H1 (cell line): ENCODE measurements at regions not wholly inside any gene's neighbourhood (a gene's known extent, or its start where the extent isn't known, plus 50 kb on each side); places are given as distances from the start of the nearest gene placed in this dataset.

ENCODE experiments used
- CTCF ChIA-PET: fragments of 300-600 bp; sonication (Branson Sonifier 250); formaldehyde crosslinking; loops from one replicate; lab custom pipeline; 2021; ENCODE audit not compliant: partially characterized antibody; lab: Charles Lee
- POLR2A ChIA-PET: fragments of 300-600 bp; sonication (Branson Sonifier 250); formaldehyde crosslinking; loops from one replicate; lab custom pipeline; 2021; ENCODE audit warnings: inconsistent platforms; ENCODE audit not compliant: partially characterized antibody; lab: Charles Lee
- DNase-seq, 2 experiments: peaks; one replicate each; pipeline versions ENCODE4 v3.0.0 to v3.0.0-alpha.2; 2010 to 2022; ENCODE audit warnings: low spot score in 2 of 2, low read depth in 1 of 2, mixed read lengths in 1 of 2
- FAIRE-seq: peaks from 2 replicates; lab custom pipeline; 2011; peaks lifted over from hg19 to GRCh38; lab: Jason Lieb, UNC
- H2AFZ ChIP-seq: 2 replicates; pipeline ENCODE4 v1.8.1; 2012; ENCODE audit warnings: low read length, inconsistent platforms
- H2AK5ac ChIP-seq: 2 replicates; pipeline ENCODE4 v1.6.1; 2013; ENCODE audit warnings: low read depth, low read length
- H2BK120ac ChIP-seq: replicated peaks from 2 replicates; pipeline ENCODE3; 2013; ENCODE audit warnings: low read depth, low read length, inconsistent platforms
- H2BK12ac ChIP-seq: 2 replicates; pipeline ENCODE4 v1.6.1; 2013; ENCODE audit warnings: low read depth, low read length
- H2BK15ac ChIP-seq: 2 replicates; pipeline ENCODE4 v1.6.1; 2013; ENCODE audit warnings: low read length
- H2BK20ac ChIP-seq: 2 replicates; pipeline ENCODE4 v1.6.1; 2013; ENCODE audit warnings: low read length
- H2BK5ac ChIP-seq: 2 replicates; pipeline ENCODE4 v1.6.1; 2013; ENCODE audit warnings: low read depth, low read length
- H3K14ac ChIP-seq: 2 replicates; pipeline ENCODE4 v1.6.1; 2013; ENCODE audit warnings: inconsistent platforms; ENCODE audit not compliant: insufficient read length
- H3K18ac ChIP-seq: 2 replicates; pipeline ENCODE4 v1.6.1; 2013; ENCODE audit warnings: low read length; ENCODE audit errors: extremely low read depth
- H3K23ac ChIP-seq: 2 replicates; pipeline ENCODE4 v1.6.1; 2013; ENCODE audit warnings: inconsistent platforms; ENCODE audit not compliant: insufficient read length
- H3K23me2 ChIP-seq: 2 replicates; pipeline ENCODE4 v1.6.1; 2013; ENCODE audit warnings: low read depth, low read length
- H3K27ac ChIP-seq: 2 replicates; pipeline ENCODE4 v1.6.1; 2011; ENCODE audit warnings: low read depth, low read length, inconsistent platforms
- H3K27me3 ChIP-seq, 4 experiments: replicated peaks in 1 of 4; 1 replicate in 1 of 4; 2 replicates in 3 of 4; pipeline versions ENCODE4 v1.6.1 to v1.8.1; 2011 to 2013; ENCODE audit warnings: low read length in 3 of 4, mild to moderate bottlenecking in 3 of 4, inconsistent platforms in 2 of 4, mixed read lengths in 2 of 4, moderate library complexity in 1 of 4; ENCODE audit not compliant: control insufficient read depth in 3 of 4, insufficient read depth in 3 of 4; ENCODE audit errors: extremely low read depth in 1 of 4
- H3K36me3 ChIP-seq, 4 experiments: 2 replicates each; pipeline versions ENCODE4 v1.6.1 to v1.8.1; 2011 to 2013; ENCODE audit warnings: mild to moderate bottlenecking in 4 of 4, low read length in 3 of 4, moderate library complexity in 2 of 4, control low read depth in 1 of 4, inconsistent platforms in 1 of 4; ENCODE audit not compliant: insufficient read depth in 4 of 4, control insufficient read depth in 2 of 4
- H3K4ac ChIP-seq: replicated peaks from 2 replicates; pipeline ENCODE3; 2013; ENCODE audit warnings: low read length, low read depth, mixed read lengths, inconsistent platforms; ENCODE audit not compliant: insufficient read length
- H3K4me1 ChIP-seq, 4 experiments: replicated peaks in 1 of 4; 1 replicate in 1 of 4; 2 replicates in 3 of 4; pipeline versions ENCODE4 v1.6.1 to v1.8.1; 2011 to 2013; ENCODE audit warnings: low read length in 3 of 4, inconsistent platforms in 2 of 4, mixed read lengths in 1 of 4; ENCODE audit not compliant: insufficient read depth in 4 of 4, control insufficient read depth in 3 of 4
- H3K4me2 ChIP-seq, 2 experiments: 2 replicates each; pipeline versions ENCODE4 v1.6.1 to v1.8.1; 2011 to 2013; ENCODE audit warnings: low read depth in 2 of 2, low read length in 2 of 2, control low read depth in 1 of 2, inconsistent platforms in 1 of 2, mild to moderate bottlenecking in 1 of 2; ENCODE audit not compliant: insufficient read depth in 1 of 2
- H3K4me3 ChIP-seq, 4 experiments: fragments of 200-600, 300-600 bp in 1 of 4; sonication (generic), shearing (Covaris generic), sonication (Bioruptor Twin) in 1 of 4; 2 replicates each; pipeline versions ENCODE4 v1.5.1 to v1.8.1; 2011 to 2016; ENCODE audit warnings: low read length in 4 of 4, low read depth in 3 of 4, control low read depth in 2 of 4, inconsistent platforms in 2 of 4, mild to moderate bottlenecking in 2 of 4, mixed read lengths in 1 of 4, moderate library complexity in 1 of 4; ENCODE audit not compliant: insufficient read depth in 2 of 4; ENCODE audit errors: extremely low read depth in 1 of 4
- H3K56ac ChIP-seq: replicated peaks from 2 replicates; pipeline ENCODE3; 2013; ENCODE audit warnings: low read depth, mild to moderate bottlenecking, mixed read lengths, low read length, inconsistent platforms; ENCODE audit not compliant: insufficient read length
- H3K79me1 ChIP-seq: 2 replicates; pipeline ENCODE4 v1.6.1; 2013; ENCODE audit warnings: low read depth, low read length, control low read depth
- H3K79me2 ChIP-seq, 2 experiments: 2 replicates each; pipeline versions ENCODE4 v1.6.1 to v1.8.1; 2012 to 2013; ENCODE audit warnings: low read length in 2 of 2, mild to moderate bottlenecking in 2 of 2, inconsistent platforms in 1 of 2; ENCODE audit not compliant: insufficient read depth in 2 of 2, control insufficient read depth in 1 of 2
- H3K9ac ChIP-seq, 4 experiments: replicated peaks in 1 of 4; 1 replicate in 1 of 4; 2 replicates in 3 of 4; pipeline versions ENCODE4 v1.6.1 to v1.8.1; 2011 to 2013; ENCODE audit warnings: low read depth in 3 of 4, low read length in 3 of 4, control low read depth in 2 of 4, mild to moderate bottlenecking in 2 of 4, moderate library complexity in 2 of 4, inconsistent platforms in 1 of 4; ENCODE audit errors: extremely low read depth in 1 of 4
- H3K9me3 ChIP-seq, 2 experiments: 2 replicates each; pipeline versions ENCODE4 v1.6.1 to v1.8.1; 2012 to 2013; ENCODE audit warnings: mild to moderate bottlenecking in 2 of 2, moderate library complexity in 2 of 2, control low read depth in 1 of 2, inconsistent platforms in 1 of 2, low read depth in 1 of 2, low read length in 1 of 2, mixed read lengths in 1 of 2; ENCODE audit not compliant: insufficient read depth in 2 of 2
- H4K20me1 ChIP-seq, 2 experiments: replicated peaks in 1 of 2; 2 replicates each; pipeline versions ENCODE3 to v1.8.1; 2011 to 2013; ENCODE audit warnings: inconsistent platforms in 2 of 2, low read length in 2 of 2, mild to moderate bottlenecking in 1 of 2; ENCODE audit not compliant: insufficient read depth in 2 of 2, control insufficient read depth in 1 of 2
- H4K5ac ChIP-seq: 2 replicates; pipeline ENCODE4 v1.6.1; 2013; ENCODE audit warnings: low read length, low read depth, mixed read lengths, inconsistent platforms; ENCODE audit not compliant: insufficient read length
- H4K8ac ChIP-seq: 2 replicates; pipeline ENCODE4 v1.8.0; 2013; ENCODE audit warnings: mild to moderate bottlenecking, moderate library complexity, low read length, inconsistent platforms; ENCODE audit not compliant: insufficient read depth; ENCODE audit errors: extremely low read depth
- H4K91ac ChIP-seq: replicated peaks from 2 replicates; pipeline ENCODE3; 2013; ENCODE audit warnings: low read length, mixed read lengths, inconsistent platforms; ENCODE audit not compliant: insufficient read length
- BACH1 ChIP-seq: IDR thresholded peaks from 2 replicates; pipeline ENCODE4 v1.6.1; 2012; ENCODE audit warnings: low read length, improper control_type of control experiment
- CHD2 ChIP-seq: IDR thresholded peaks from 2 replicates; pipeline ENCODE4 v1.6.1; 2012; ENCODE audit warnings: low read length, improper control_type of control experiment
- EZH2 ChIP-seq: fragments of 200-600 bp; sonication (generic); IDR thresholded peaks from 2 replicates; pipeline ENCODE4 v1.7.1; 2012; ENCODE audit warnings: low read depth, mild to moderate bottlenecking, moderate library complexity, low read length, inconsistent platforms; ENCODE audit not compliant: severe bottlenecking
- KDM1A ChIP-seq: fragments of 200-600, 300-600 bp; sonication (generic); IDR thresholded peaks from 2 replicates; pipeline ENCODE4 v1.7.1; 2016; ENCODE audit warnings: mild to moderate bottlenecking, low read length, borderline replicate concordance
- KDM4A ChIP-seq: IDR thresholded peaks from one replicate; pipeline ENCODE4 v1.7.1; 2012; ENCODE audit warnings: low read depth, mild to moderate bottlenecking, moderate library complexity, low read length, inconsistent platforms; ENCODE audit not compliant: severe bottlenecking
- NRF1 ChIP-seq: IDR thresholded peaks from 2 replicates; pipeline ENCODE4 v1.6.1; 2011; ENCODE audit warnings: mild to moderate bottlenecking, low read depth, low read length, improper control_type of control experiment
- POU5F1 ChIP-seq: IDR thresholded peaks from 2 replicates; pipeline ENCODE4 v1.6.1; 2011; ENCODE audit warnings: low read depth, mild to moderate bottlenecking, low read length, moderate library complexity
- RFX5 ChIP-seq: IDR thresholded peaks from 2 replicates; pipeline ENCODE4 v1.6.1; 2011; ENCODE audit warnings: low read depth, low read length, improper control_type of control experiment, borderline replicate concordance
- SIN3A ChIP-seq, 2 experiments: IDR thresholded peaks in 1 of 2; conservative IDR thresholded peaks in 1 of 2; 2 replicates each; pipeline ENCODE4 v1.6.1; 2011 to 2012; ENCODE audit warnings: low read length in 2 of 2, improper control_type of control experiment in 1 of 2, low read depth in 1 of 2, mild to moderate bottlenecking in 1 of 2
- SRF ChIP-seq: IDR thresholded peaks from 2 replicates; pipeline ENCODE4 v1.6.1; 2011; ENCODE audit warnings: mild to moderate bottlenecking, low read depth, low read length, moderate library complexity
- TAF7 ChIP-seq: optimal IDR thresholded peaks from 2 replicates; pipeline ENCODE3; 2011; ENCODE audit warnings: low read depth, mild to moderate bottlenecking, inconsistent platforms, low read length, moderate library complexity, borderline replicate concordance
- TBP ChIP-seq: IDR thresholded peaks from 2 replicates; pipeline ENCODE4 v1.6.1; 2011; ENCODE audit warnings: low read depth, low read length, improper control_type of control experiment
- TCF12 ChIP-seq: IDR thresholded peaks from 2 replicates; pipeline ENCODE4 v1.6.1; 2011; ENCODE audit warnings: low read depth, mild to moderate bottlenecking, low read length
- WGBS, 2 experiments: shearing (Covaris generic) in 1 of 2; methylation state at CpG; one replicate each; pipeline versions ENCODE4 v1.1.6 to v1.1.7; 2013 to 2015; ENCODE audit warnings: low lambda C conversion rate in 2 of 2, mixed read lengths in 2 of 2, inconsistent platforms in 1 of 2, low coverage in 1 of 2, missing lambda C conversion rate in 1 of 2; ENCODE audit not compliant: insufficient replicate concordance in 2 of 2, insufficient coverage in 1 of 2, insufficient read length in 1 of 2; ENCODE audit errors: extremely low coverage in 1 of 2, missing lambda C conversion rate in 1 of 2; 5-methylcytosine and 5-hydroxymethylcytosine counted together

GRCh38 chr9:86721843-86722705 lies 225.2 kb downstream of the GAS1 start:
- Histone ChIP-seq H3K56ac (no peak overlapping the region), H3K4me2 (no peak overlapping the region), H4K5ac (no peak overlapping the region), H4K91ac (no peak overlapping the region), H3K9me3 (no peaks in the 10 kb centered on the region), H3K36me3 (no peaks in the 10 kb centered on the region), H3K23ac (no peak overlapping the region), H3K18ac (no peak overlapping the region), H3K23me2 (no peaks in the 10 kb centered on the region), H3K79me1 (no peaks in the 10 kb centered on the region), H3K27me3 (no peaks in the 10 kb centered on the region), H2BK15ac (no peak overlapping the region), H2BK120ac (no peak overlapping the region), H2BK20ac (no peak overlapping the region), H2AK5ac (no peak overlapping the region), H3K4me1 (peaks cover 0 to 5% (median 2%) of the 10 kb centered on the region in 4 experiments; a peak in 3 of 7 replicates), H3K4me3 (no peak overlapping the region), H4K8ac (no peak overlapping the region), H3K9ac (no peak overlapping the region), H3K14ac (no peak overlapping the region), H3K27ac (no peak overlapping the region), H3K79me2 (no peaks in the 10 kb centered on the region), H2AFZ (peak overlapping the region; percentile 31; the same call in 1 of the 2 replicates), H2BK5ac (no peak overlapping the region), H4K20me1 (no peaks in the 10 kb centered on the region), H3K4ac (no peak overlapping the region), H2BK12ac (no peak overlapping the region)
- ChIA-PET POLR2A (interaction anchor here (0.6 to 1.6 kb wide), 3 partner anchors 77 to 351 kb away, joined by 3 read pairs; no protein-coding TSS in a partner anchor), CTCF (interaction anchor here (0.8 to 2.0 kb wide), 3 partner anchors 80 to 256 kb away, joined by 3 to 4 read pairs (median 4); no protein-coding TSS in a partner anchor)
- no peak for DNase-seq
- FAIRE-seq, result no peak
- 49% methylated on average over 5 of the region's 5 CpGs; no CpG with 5 or more reads in 1 of the 2 experiments for WGBS, 2 experiments
- no peak for TF ChIP-seq TCF12
- no peak for TF ChIP-seq SRF
- no peak for TF ChIP-seq TBP
- TF ChIP-seq BACH1, result no peak
- no peak for TF ChIP-seq EZH2
- TF ChIP-seq NRF1, result no peak
- TF ChIP-seq SIN3A (conservative IDR thresholded peaks at IDR 0.05 in 1 of 2, IDR thresholded peaks at IDR 0.05 in 1 of 2; ENCODE audit: low read depth in 1 of 2, low read length in 2 of 2), result no peak
- TF ChIP-seq CHD2, result no peak
- TF ChIP-seq KDM1A, result no peak
- TF ChIP-seq TAF7, result no peak
- TF ChIP-seq RFX5, result no peak
- TF ChIP-seq POU5F1, result no peak
- TF ChIP-seq KDM4A, result no peak
